ENCODE measurements at regions not wholly inside any gene's neighbourhood (a gene's known extent, or its start where the extent isn't known, plus 50 kb on each side); places are given as distances from the start of the nearest gene placed in this dataset.

DNA sequence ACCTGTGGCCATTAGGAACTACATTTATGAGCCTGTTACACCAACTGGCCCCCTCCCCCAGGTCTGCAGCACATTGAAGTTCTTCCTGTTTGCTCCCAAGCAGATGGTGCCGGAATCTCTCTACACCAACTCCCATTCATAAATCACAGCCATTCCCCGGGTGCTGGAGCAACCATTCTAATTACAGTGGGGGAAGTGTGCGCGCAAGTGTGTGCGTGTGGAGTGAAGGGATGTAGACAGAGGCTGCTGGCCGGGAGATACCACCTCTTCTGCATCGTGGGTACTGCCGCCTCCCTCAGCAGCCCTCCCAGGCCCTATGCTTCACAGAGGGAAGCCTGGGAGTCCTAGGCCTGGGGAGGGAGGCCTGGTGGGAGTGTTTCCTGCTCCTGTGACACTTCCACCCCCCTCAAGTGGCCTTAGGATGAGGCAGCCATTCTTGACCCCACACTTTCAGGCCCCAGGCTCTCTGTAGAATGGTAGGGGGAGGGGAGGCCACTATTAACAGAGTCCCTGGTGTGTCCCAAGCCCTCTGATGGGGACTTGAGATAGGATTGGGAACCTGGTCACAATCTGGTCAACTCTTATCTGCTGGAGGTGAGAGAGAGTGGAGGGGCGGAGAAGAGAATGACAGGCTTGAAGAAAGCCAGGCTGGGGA, 69.1 kb downstream of the MAGEF1 start:
- H3K36me3 ChIP-seq (replicated peaks in 1 of 2; ENCODE audit: control extremely low read depth in 1 of 2, control insufficient read depth in 1 of 2, extremely low read depth in 1 of 2, insufficient read depth in 2 of 2, low read length in 1 of 2), result no peaks in the 10 kb centered on the region
- CTCF ChIA-PET, result no interaction called here
- H3K9me3 Mint-ChIP-seq (ENCODE audit: insufficient read depth), result no peaks in the 10 kb centered on the region
- no peak for TF ChIP-seq EZH2 (IDR thresholded peaks at IDR 0.05; ENCODE audit: borderline replicate concordance, insufficient read depth, low read depth, low read length, poor library complexity, severe bottlenecking)
- TF ChIP-seq, protein P1, sequence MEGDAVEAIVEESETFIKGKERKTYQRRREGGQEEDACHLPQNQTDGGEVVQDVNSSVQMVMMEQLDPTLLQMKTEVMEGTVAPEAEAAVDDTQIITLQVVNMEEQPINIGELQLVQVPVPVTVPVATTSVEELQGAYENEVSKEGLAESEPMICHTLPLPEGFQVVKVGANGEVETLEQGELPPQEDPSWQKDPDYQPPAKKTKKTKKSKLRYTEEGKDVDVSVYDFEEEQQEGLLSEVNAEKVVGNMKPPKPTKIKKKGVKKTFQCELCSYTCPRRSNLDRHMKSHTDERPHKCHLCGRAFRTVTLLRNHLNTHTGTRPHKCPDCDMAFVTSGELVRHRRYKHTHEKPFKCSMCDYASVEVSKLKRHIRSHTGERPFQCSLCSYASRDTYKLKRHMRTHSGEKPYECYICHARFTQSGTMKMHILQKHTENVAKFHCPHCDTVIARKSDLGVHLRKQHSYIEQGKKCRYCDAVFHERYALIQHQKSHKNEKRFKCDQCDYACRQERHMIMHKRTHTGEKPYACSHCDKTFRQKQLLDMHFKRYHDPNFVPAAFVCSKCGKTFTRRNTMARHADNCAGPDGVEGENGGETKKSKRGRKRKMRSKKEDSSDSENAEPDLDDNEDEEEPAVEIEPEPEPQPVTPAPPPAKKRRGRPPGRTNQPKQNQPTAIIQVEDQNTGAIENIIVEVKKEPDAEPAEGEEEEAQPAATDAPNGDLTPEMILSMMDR (IDR thresholded peaks at IDR 0.05), result no peak
- H3K4me3 ChIP-seq (ENCODE audit: control extremely low read depth in 1 of 5, extremely low read depth in 1 of 5, insufficient read depth in 1 of 5, low read depth in 2 of 5, low read length in 4 of 5), result no peak overlapping the region
- ATAC-seq (ENCODE audit: low read depth), result no peak
- no peak overlapping the region for H3K27ac ChIP-seq (ENCODE audit: low read length in 2 of 2)
- no peaks in the 10 kb centered on the region for H3K27me3 ChIP-seq (replicated peaks in 1 of 4; ENCODE audit: control extremely low read depth in 1 of 4, control insufficient read depth in 3 of 4, insufficient read depth in 4 of 4, low read length in 3 of 4)
- intact Hi-C loops (cut with micrococcal nuclease), result no loop called here
- H3K4me1 ChIP-seq (ENCODE audit: control insufficient read depth in 2 of 2, insufficient read depth in 2 of 2, low read length in 2 of 2), result no peaks in the 10 kb centered on the region
- H2AFZ ChIP-seq (ENCODE audit: insufficient read depth, low read depth, low read length, poor library complexity, severe bottlenecking), result peak overlapping the region; percentile 22
- 100% methylated on average over 1 of the region's 9 CpGs for WGBS (ENCODE audit: insufficient coverage)
- no peak overlapping the region for H3K9ac ChIP-seq (ENCODE audit: low read length)
- H3K27me3 Mint-ChIP-seq, result peaks cover 3% of the 10 kb centered on the region
- POLR2A ChIA-PET, result no interaction called here
- H3K9me3 ChIP-seq (ENCODE audit: control extremely low read depth in 1 of 3, control insufficient read depth in 2 of 3, insufficient read depth in 1 of 3, low read length in 2 of 3), result no peaks in the 10 kb centered on the region
- H3K27ac Mint-ChIP-seq, result no peak overlapping the region
- DNase-seq, result no peak
- no peak overlapping the region for H3K4me3 Mint-ChIP-seq
- H3K79me2 ChIP-seq (ENCODE audit: control insufficient read depth, insufficient read depth, low read length), result no peaks in the 10 kb centered on the region
- no peaks in the 10 kb centered on the region for H3K4me1 Mint-ChIP-seq
- no peaks in the 10 kb centered on the region for H4K20me1 ChIP-seq (ENCODE audit: control insufficient read depth, insufficient read depth, low read length, poor library complexity, severe bottlenecking)
- H3K4me2 ChIP-seq (replicated peaks; ENCODE audit: low read depth, low read length, poor library complexity, severe bottlenecking), result no peak overlapping the region

DNA sequence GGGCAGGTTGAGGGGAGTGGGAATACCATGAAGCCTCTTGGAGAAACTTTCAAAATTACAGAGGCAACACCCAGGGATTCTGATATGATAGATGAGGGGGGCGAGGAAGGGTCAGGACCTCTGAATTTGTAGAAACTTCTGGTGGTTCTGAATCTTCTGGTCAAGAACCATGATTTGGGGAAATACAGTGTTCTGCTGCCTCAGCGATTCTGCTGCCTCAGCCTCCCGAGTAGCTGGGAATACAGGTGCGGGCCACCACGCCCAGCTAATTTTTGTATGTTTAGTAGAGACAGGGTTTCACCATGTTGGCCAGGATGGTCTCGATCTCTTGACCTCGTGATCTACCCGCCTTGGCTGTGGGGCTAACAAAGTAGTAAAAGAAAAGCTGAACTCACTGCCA, 70.4 kb downstream of the MAGEF1 start:
- intact Hi-C loops (cut with micrococcal nuclease), result no loop called here
- H3K4me3 ChIP-seq (ENCODE audit: control extremely low read depth in 1 of 5, extremely low read depth in 1 of 5, insufficient read depth in 1 of 5, low read depth in 2 of 5, low read length in 4 of 5), result no peak overlapping the region
- H4K20me1 ChIP-seq (ENCODE audit: control insufficient read depth, insufficient read depth, low read length, poor library complexity, severe bottlenecking), result no peaks in the 10 kb centered on the region
- Mint-ChIP-seq H3K4me1 (no peaks in the 10 kb centered on the region), H3K27ac (no peak overlapping the region), H3K27me3 (peaks cover 7% of the 10 kb centered on the region), H3K4me3 (no peak overlapping the region), H3K9me3 (ENCODE audit: insufficient read depth) (no peaks in the 10 kb centered on the region)
- no peaks in the 10 kb centered on the region for H3K36me3 ChIP-seq (replicated peaks in 1 of 2; ENCODE audit: control extremely low read depth in 1 of 2, control insufficient read depth in 1 of 2, extremely low read depth in 1 of 2, insufficient read depth in 2 of 2, low read length in 1 of 2)
- POLR2A ChIA-PET, result no interaction called here
- no peak overlapping the region for H3K27ac ChIP-seq (ENCODE audit: low read length in 2 of 2)
- no peaks in the 10 kb centered on the region for H3K9me3 ChIP-seq (ENCODE audit: control extremely low read depth in 1 of 3, control insufficient read depth in 2 of 3, insufficient read depth in 1 of 3, low read length in 2 of 3)
- no peak overlapping the region for H3K9ac ChIP-seq (ENCODE audit: low read length)
- no peak overlapping the region for H3K4me2 ChIP-seq (replicated peaks; ENCODE audit: low read depth, low read length, poor library complexity, severe bottlenecking)
- H3K27me3 ChIP-seq (replicated peaks in 1 of 4; ENCODE audit: control extremely low read depth in 1 of 4, control insufficient read depth in 3 of 4, insufficient read depth in 4 of 4, low read length in 3 of 4), result no peaks in the 10 kb centered on the region
- 91% methylated on average over 5 of the region's 8 CpGs for WGBS (ENCODE audit: insufficient coverage)
- no peaks in the 10 kb centered on the region for H3K4me1 ChIP-seq (ENCODE audit: control insufficient read depth in 2 of 2, insufficient read depth in 2 of 2, low read length in 2 of 2)
- DNase-seq (no peak), ATAC-seq (ENCODE audit: low read depth) (no peak)
- CTCF ChIA-PET, result no interaction called here
- TF ChIP-seq, protein P1 (IDR thresholded peaks at IDR 0.05), result no peak
- no peak for TF ChIP-seq EZH2 (IDR thresholded peaks at IDR 0.05; ENCODE audit: borderline replicate concordance, insufficient read depth, low read depth, low read length, poor library complexity, severe bottlenecking)
- no peaks in the 10 kb centered on the region for H3K79me2 ChIP-seq (ENCODE audit: control insufficient read depth, insufficient read depth, low read length)
- no peak overlapping the region for H2AFZ ChIP-seq (ENCODE audit: insufficient read depth, low read depth, low read length, poor library complexity, severe bottlenecking)

All from B cell (primary cell).